Activated CD8-positive, alpha-beta T cell treated with anti-CD3 and anti-CD28 coated beads for 36 hours (primary cell): ENCODE measurements at regions not wholly inside any gene's neighbourhood (a gene's known extent, or its start where the extent isn't known, plus 50 kb on each side); places are given as distances from the start of the nearest gene placed in this dataset.

Source experiments
- ATAC-seq: fragments of 200-7000 bp; cut with Tn5 transposase; one replicate; pipeline ENCODE4 v1.10.0; 2021; ENCODE audit warnings: mild to moderate bottlenecking, moderate library complexity
- CTCF ChIA-PET: fragments of 350-600 bp; sonication (Branson Sonifier 250); formaldehyde crosslinking; loops from one replicate; lab custom pipeline; 2021; ENCODE audit warnings: antibody characterized with exemption; lab: Charles Lee
- POLR2A ChIA-PET: fragments of 350-600 bp; sonication (Branson Sonifier 250); formaldehyde crosslinking; loops from one replicate; lab custom pipeline; 2021; ENCODE audit warnings: antibody characterized with exemption; lab: Charles Lee
- DNase-seq: peaks from one replicate; pipeline ENCODE4 v3.0.0-alpha.2; 2020
- H3K27ac Mint-ChIP-seq: one replicate; pipeline ENCODE4 v1.8.0; 2021; ENCODE audit warnings: mild to moderate bottlenecking, mixed read lengths
- H3K27me3 Mint-ChIP-seq: one replicate; pipeline ENCODE4 v1.8.0; 2021; ENCODE audit warnings: mixed read lengths
- H3K36me3 Mint-ChIP-seq: one replicate; pipeline ENCODE4 v1.8.0; 2021; ENCODE audit warnings: low read depth, mixed read lengths
- H3K4me1 Mint-ChIP-seq: one replicate; pipeline ENCODE4 v1.8.0; 2021; ENCODE audit warnings: low read depth, mixed read lengths
- H3K4me3 Mint-ChIP-seq: one replicate; pipeline ENCODE4 v1.8.0; 2021; ENCODE audit warnings: mild to moderate bottlenecking, moderate library complexity, mixed read lengths
- H3K9me3 Mint-ChIP-seq: one replicate; pipeline ENCODE4 v1.8.0; 2021; ENCODE audit warnings: mixed read lengths
- intact Hi-C: fragments of 100-400 bp; cut with micrococcal nuclease; formaldehyde crosslinking; loops from one replicate; pipeline ENCODE4 v1.10.0; 2022
- TF ChIP-seq, protein P1 (sequence below): fragments of 200-600 bp; IDR thresholded peaks from one replicate; pipeline ENCODE4 v1.8.0; 2022; ENCODE audit warnings: antibody characterized with exemption, mild to moderate bottlenecking

DNA sequence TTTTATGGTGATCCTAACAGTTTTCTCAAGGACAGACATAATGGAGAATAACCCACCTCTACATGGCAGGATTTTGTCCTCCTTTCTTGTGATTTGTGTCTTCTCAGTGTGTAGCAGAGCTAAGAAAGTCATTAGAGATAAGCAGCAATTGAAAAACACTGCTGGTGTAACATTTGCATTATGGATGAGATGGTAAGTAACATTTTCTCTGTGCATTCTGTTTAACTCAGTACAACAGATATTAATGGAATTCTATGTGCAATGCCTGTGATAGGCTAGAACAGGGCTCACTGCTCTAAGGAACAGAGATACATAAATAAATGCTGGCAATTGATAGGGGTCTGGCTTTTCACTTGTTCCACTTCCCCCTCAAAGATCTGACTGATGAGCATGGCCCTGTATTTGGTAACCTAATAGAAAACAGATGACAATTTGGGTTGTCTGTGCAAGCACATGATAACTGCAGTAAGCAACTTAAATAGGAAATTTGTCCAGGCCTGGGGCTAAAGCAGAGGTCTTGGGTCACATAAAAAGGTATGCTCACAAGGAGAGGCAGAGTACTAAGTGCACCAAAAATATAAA, 560.3 kb upstream of the POM121L12 start:
- CTCF ChIA-PET, result no interaction called here
- H3K4me3 Mint-ChIP-seq, result no peak overlapping the region
- H3K9me3 Mint-ChIP-seq, result peaks cover 3% of the 10 kb centered on the region
- no peak for DNase-seq
- intact Hi-C loops, result no loop called here
- POLR2A ChIA-PET, result no interaction called here
- TF ChIP-seq, protein P1, sequence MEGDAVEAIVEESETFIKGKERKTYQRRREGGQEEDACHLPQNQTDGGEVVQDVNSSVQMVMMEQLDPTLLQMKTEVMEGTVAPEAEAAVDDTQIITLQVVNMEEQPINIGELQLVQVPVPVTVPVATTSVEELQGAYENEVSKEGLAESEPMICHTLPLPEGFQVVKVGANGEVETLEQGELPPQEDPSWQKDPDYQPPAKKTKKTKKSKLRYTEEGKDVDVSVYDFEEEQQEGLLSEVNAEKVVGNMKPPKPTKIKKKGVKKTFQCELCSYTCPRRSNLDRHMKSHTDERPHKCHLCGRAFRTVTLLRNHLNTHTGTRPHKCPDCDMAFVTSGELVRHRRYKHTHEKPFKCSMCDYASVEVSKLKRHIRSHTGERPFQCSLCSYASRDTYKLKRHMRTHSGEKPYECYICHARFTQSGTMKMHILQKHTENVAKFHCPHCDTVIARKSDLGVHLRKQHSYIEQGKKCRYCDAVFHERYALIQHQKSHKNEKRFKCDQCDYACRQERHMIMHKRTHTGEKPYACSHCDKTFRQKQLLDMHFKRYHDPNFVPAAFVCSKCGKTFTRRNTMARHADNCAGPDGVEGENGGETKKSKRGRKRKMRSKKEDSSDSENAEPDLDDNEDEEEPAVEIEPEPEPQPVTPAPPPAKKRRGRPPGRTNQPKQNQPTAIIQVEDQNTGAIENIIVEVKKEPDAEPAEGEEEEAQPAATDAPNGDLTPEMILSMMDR, result no peak
- H3K27ac Mint-ChIP-seq, result no peak overlapping the region
- no peaks in the 10 kb centered on the region for H3K4me1 Mint-ChIP-seq
- no peaks in the 10 kb centered on the region for H3K27me3 Mint-ChIP-seq
- ATAC-seq, result no peak
- no peaks in the 10 kb centered on the region for H3K36me3 Mint-ChIP-seq

DNA sequence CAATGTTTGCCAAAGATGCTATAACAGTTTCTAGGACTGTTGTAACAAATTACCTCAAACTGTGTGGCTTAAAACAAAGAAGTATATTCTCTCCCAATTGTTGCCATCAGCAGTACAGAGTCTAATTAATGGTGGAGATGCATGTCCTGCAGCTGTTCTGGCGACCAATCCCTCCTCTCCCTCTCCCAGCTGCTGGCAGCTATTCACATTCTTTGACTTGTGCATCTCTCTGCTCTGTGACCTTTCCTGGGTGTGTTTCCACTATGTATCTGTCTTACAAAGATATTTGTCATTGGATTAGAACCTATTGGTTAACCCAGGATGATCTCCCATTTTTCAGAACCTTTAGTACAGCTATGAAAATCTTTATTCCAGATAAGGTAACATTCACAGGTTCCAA, 561.7 kb upstream of the POM121L12 start:
- H3K4me3 Mint-ChIP-seq, result no peak overlapping the region
- ChIA-PET CTCF (no interaction called here), POLR2A (no interaction called here)
- DNase-seq, result no peak
- no peaks in the 10 kb centered on the region for H3K4me1 Mint-ChIP-seq
- no peak overlapping the region for H3K27ac Mint-ChIP-seq
- no peak for ATAC-seq
- TF ChIP-seq, protein P1, result no peak
- intact Hi-C loops, result no loop called here
- H3K36me3 Mint-ChIP-seq, result no peaks in the 10 kb centered on the region
- H3K27me3 Mint-ChIP-seq, result no peaks in the 10 kb centered on the region
- H3K9me3 Mint-ChIP-seq, result peaks cover 5% of the 10 kb centered on the region

DNA sequence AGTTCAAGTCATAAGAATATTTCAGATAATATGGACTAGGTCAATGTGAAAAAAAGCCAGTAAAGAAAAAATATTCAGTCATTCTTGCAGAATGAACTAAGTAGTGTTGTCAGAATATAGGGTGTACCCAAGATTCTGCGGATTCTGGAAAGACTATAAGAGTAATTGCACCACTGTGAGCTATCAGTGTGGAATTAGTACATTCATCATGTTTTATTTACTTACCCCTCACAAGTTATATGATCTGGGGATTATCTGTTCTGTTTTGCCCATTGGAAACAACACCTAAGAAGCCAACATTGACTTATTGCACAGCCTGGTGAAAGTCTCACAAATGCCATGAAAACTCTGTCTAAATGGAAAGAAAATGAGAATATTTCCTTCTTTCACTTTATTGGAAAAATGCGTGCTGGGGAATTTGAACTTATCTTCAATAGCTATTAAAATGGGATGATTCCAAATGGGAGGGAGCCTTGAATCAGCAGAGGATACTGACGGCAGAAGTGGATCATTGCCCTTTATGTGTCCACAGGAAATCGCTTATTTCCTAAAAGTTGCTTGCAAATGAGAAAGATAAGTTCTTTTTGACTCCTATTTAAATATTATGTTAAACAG, 563.3 kb upstream of the POM121L12 start:
- intact Hi-C loops, result no loop called here
- ATAC-seq (no peak), DNase-seq (no peak)
- Mint-ChIP-seq H3K4me3 (no peak overlapping the region), H3K27ac (no peak overlapping the region), H3K4me1 (no peaks in the 10 kb centered on the region), H3K36me3 (no peaks in the 10 kb centered on the region), H3K27me3 (no peaks in the 10 kb centered on the region), H3K9me3 (peaks cover 7% of the 10 kb centered on the region)
- CTCF ChIA-PET, result no interaction called here
- TF ChIP-seq, protein P1, result no peak
- POLR2A ChIA-PET, result no interaction called here

DNA sequence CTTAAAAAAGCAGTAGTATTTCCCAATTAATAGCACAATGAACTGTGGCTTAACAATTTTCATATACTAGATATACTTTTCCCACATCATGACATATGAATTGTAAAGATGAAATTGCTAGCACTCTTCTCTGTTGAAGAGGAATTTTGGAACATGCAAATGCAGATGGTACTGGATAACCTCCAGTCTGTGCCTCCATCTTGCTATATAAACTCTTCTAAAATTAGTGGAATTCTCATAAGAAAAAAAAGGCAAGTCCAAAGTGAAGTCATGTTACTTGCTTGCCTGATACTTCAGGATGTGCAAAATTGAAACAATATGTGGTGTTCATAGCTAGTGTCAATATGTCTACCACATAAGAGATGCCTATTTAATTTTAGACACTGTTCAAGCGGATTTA, 570.2 kb upstream of the POM121L12 start:
- DNase-seq (no peak), ATAC-seq (no peak)
- TF ChIP-seq, protein P1, result no peak
- intact Hi-C loops, result no loop called here
- H3K9me3 Mint-ChIP-seq, result peaks cover 3% of the 10 kb centered on the region
- H3K36me3 Mint-ChIP-seq, result no peaks in the 10 kb centered on the region
- CTCF ChIA-PET, result no interaction called here
- POLR2A ChIA-PET, result no interaction called here
- H3K27me3 Mint-ChIP-seq, result no peaks in the 10 kb centered on the region
- no peaks in the 10 kb centered on the region for H3K4me1 Mint-ChIP-seq
- H3K27ac Mint-ChIP-seq, result no peak overlapping the region
- H3K4me3 Mint-ChIP-seq, result no peak overlapping the region

DNA sequence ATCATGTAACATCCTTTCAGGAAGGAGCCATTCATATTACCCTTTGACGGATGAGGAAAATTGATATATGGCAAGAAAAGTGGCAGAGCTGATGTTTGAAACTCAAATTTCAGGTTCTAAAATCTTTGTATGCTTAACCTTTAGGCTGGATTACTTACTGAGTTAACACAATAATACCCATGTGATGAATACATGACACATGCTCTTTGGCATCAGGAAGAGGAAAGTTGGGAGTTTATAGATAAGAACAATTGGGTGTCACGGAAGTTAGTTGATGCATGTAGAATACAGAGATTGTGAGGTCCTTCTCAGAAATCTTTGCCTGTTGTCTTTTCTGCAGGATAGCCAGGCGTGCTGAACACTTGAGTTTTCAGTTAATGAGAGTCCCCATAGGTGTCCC, 572.1 kb upstream of the POM121L12 start:
- Mint-ChIP-seq H3K36me3 (no peaks in the 10 kb centered on the region), H3K4me1 (no peaks in the 10 kb centered on the region), H3K27me3 (no peaks in the 10 kb centered on the region), H3K9me3 (peaks cover 5% of the 10 kb centered on the region), H3K27ac (no peak overlapping the region), H3K4me3 (no peak overlapping the region)
- CTCF ChIA-PET, result no interaction called here
- intact Hi-C loops, result no loop called here
- TF ChIP-seq, protein P1, result no peak
- POLR2A ChIA-PET, result no interaction called here
- no peak for DNase-seq
- no peak for ATAC-seq
